Endothelial cell of umbilical vein (primary cell): ENCODE measurements at regions not wholly inside any gene's neighbourhood (a gene's known extent, or its start where the extent isn't known, plus 50 kb on each side); places are given as distances from the start of the nearest gene placed in this dataset.

ENCODE experiments used
- BruUV-seq: library from RNA; stranded (reverse); fragments of 400-500 nt; replicated peaks from 2 replicates; lab custom pipeline; 2021; lab: Mats Ljungman, UMichigan
- CTCF ChIA-PET: fragments of 300-600, 350-600 bp; sonication (Branson Sonifier 250); formaldehyde crosslinking; loops from one replicate; lab custom pipeline; 2021; ENCODE audit warnings: antibody characterized with exemption, inconsistent platforms; lab: Charles Lee
- POLR2A ChIA-PET: fragments of 300-600, 350-600 bp; sonication (Branson Sonifier 250); formaldehyde crosslinking; loops from one replicate; lab custom pipeline; 2021; ENCODE audit warnings: antibody characterized with exemption, inconsistent platforms; lab: Charles Lee
- DNase-seq: peaks from one replicate; pipeline ENCODE4 v3.0.0-alpha.2; 2011; ENCODE audit warnings: low read depth, low spot score
- FAIRE-seq: peaks from 2 replicates; lab custom pipeline; 2011; peaks lifted over from hg19 to GRCh38; lab: Jason Lieb, UNC
- H2AFZ ChIP-seq: 2 replicates; pipeline ENCODE4 v1.6.0; 2012; ENCODE audit warnings: low read depth, low read length, control low read depth, inconsistent platforms
- H3K27ac ChIP-seq: 2 replicates; pipeline ENCODE4 v1.5.1; 2011; ENCODE audit warnings: low read depth, mild to moderate bottlenecking, control low read depth, low read length, moderate library complexity; ENCODE audit not compliant: insufficient read depth
- H3K27me3 ChIP-seq, 2 experiments: 2 replicates each; pipeline versions ENCODE4 v1.6.0 to v1.6.1; 2011; ENCODE audit warnings: low read length in 2 of 2, mixed read lengths in 1 of 2; ENCODE audit not compliant: control insufficient read depth in 2 of 2, insufficient read depth in 2 of 2
- H3K36me3 ChIP-seq, 2 experiments: 2 replicates in 1 of 2; 3 replicates in 1 of 2; pipeline ENCODE4 v1.5.1; 2011; ENCODE audit warnings: low read length in 2 of 2, mild to moderate bottlenecking in 1 of 2, moderate library complexity in 1 of 2; ENCODE audit not compliant: control insufficient read depth in 2 of 2, insufficient read depth in 2 of 2; ENCODE audit errors: extremely low read depth in 1 of 2
- H3K4me1 ChIP-seq: 3 replicates; pipeline ENCODE4 v1.5.1; 2011; ENCODE audit warnings: mild to moderate bottlenecking, low read length; ENCODE audit not compliant: control insufficient read depth, insufficient read depth; ENCODE audit errors: extremely low read depth
- H3K4me2 ChIP-seq: 2 replicates; pipeline ENCODE4 v1.6.1; 2011; ENCODE audit warnings: low read length, control low read depth, mixed read lengths; ENCODE audit not compliant: insufficient read depth
- H3K4me3 ChIP-seq, 3 experiments: fragments of 200-600 bp in 1 of 3; sonication (generic), shearing (Covaris generic) in 1 of 3; replicated peaks in 1 of 3; 2 replicates each; pipeline ENCODE4 v1.5.1; 2011 to 2016; ENCODE audit warnings: control low read depth in 3 of 3, low read length in 3 of 3, mild to moderate bottlenecking in 2 of 3, inconsistent platforms in 1 of 3, low read depth in 1 of 3, moderate library complexity in 1 of 3; ENCODE audit not compliant: insufficient read depth in 1 of 3
- H3K79me2 ChIP-seq: 2 replicates; pipeline ENCODE4 v1.6.0; 2012; ENCODE audit warnings: low read length, inconsistent platforms; ENCODE audit not compliant: control insufficient read depth, insufficient read depth
- H3K9ac ChIP-seq: replicated peaks from 2 replicates; pipeline ENCODE3; 2011; ENCODE audit warnings: low read length, control low read depth; ENCODE audit not compliant: insufficient read depth; ENCODE audit errors: extremely low read depth
- H3K9me1 ChIP-seq: replicated peaks from 3 replicates; pipeline ENCODE4 v1.6.0; 2011; ENCODE audit warnings: mild to moderate bottlenecking, low read length; ENCODE audit not compliant: control insufficient read depth, insufficient read depth; ENCODE audit errors: extremely low read depth
- H3K9me3 ChIP-seq: replicated peaks from 2 replicates; pipeline ENCODE4 v1.5.1; 2012; ENCODE audit warnings: low read length, inconsistent platforms; ENCODE audit not compliant: control insufficient read depth, insufficient read depth
- H4K20me1 ChIP-seq: replicated peaks from 2 replicates; pipeline ENCODE3; 2011; ENCODE audit warnings: mild to moderate bottlenecking, low read length; ENCODE audit not compliant: control insufficient read depth, insufficient read depth; ENCODE audit errors: extremely low read depth
- CTCF ChIP-seq, 2 donors: IDR thresholded peaks; 1 replicate in 1 of 2; 2 replicates in 1 of 2; pipeline ENCODE4 v1.5.1; 2011; ENCODE audit warnings: low read length in 2 of 2, mild to moderate bottlenecking in 2 of 2, moderate library complexity in 2 of 2, control low read depth in 1 of 2, inconsistent platforms in 1 of 2, low read depth in 1 of 2; ENCODE audit not compliant: insufficient read depth in 1 of 2; ENCODE audit errors: extremely low read depth in 1 of 2
- EZH2 ChIP-seq: IDR thresholded peaks from 2 replicates; pipeline ENCODE4 v1.6.1; 2012; ENCODE audit warnings: borderline replicate concordance, low read depth, mild to moderate bottlenecking, moderate library complexity, low read length, inconsistent platforms; ENCODE audit not compliant: severe bottlenecking
- FOS ChIP-seq: IDR thresholded peaks from 2 replicates; pipeline ENCODE4 v1.6.1; 2011; ENCODE audit warnings: mild to moderate bottlenecking, low read length, moderate library complexity, borderline replicate concordance; ENCODE audit not compliant: insufficient read depth
- GATA2 ChIP-seq: IDR thresholded peaks from 2 replicates; pipeline ENCODE4 v1.7.0; 2011; ENCODE audit warnings: low read depth, mild to moderate bottlenecking, moderate library complexity, mixed read lengths, low read length; ENCODE audit not compliant: insufficient read length, insufficient read depth
- JUN ChIP-seq: IDR thresholded peaks from 2 replicates; pipeline ENCODE4 v1.6.1; 2011; ENCODE audit warnings: borderline replicate concordance, low read depth; ENCODE audit not compliant: insufficient read length, insufficient read depth
- MAX ChIP-seq: IDR thresholded peaks from 2 replicates; pipeline ENCODE4 v1.6.1; 2011; ENCODE audit not compliant: insufficient read depth, insufficient read length
- MYC ChIP-seq: IDR thresholded peaks from one replicate; pipeline ENCODE4 v1.6.1; 2011; ENCODE audit warnings: mild to moderate bottlenecking, low read depth, low read length
- POLR2A ChIP-seq: IDR thresholded peaks from 2 replicates; pipeline ENCODE4 v1.6.1; 2012; ENCODE audit warnings: low read depth, mild to moderate bottlenecking, control low read depth, low read length
- POLR2AphosphoS5 ChIP-seq: IDR thresholded peaks from 2 replicates; pipeline ENCODE4 v1.6.1; 2012; ENCODE audit warnings: low read depth, mild to moderate bottlenecking, control low read depth, low read length, moderate library complexity; ENCODE audit not compliant: insufficient read depth
- dilution Hi-C: fragments of 300-500 bp; cut with MboI; formaldehyde crosslinking; loops from one replicate; pipeline ENCODE4 v1.15.0; 2019; ENCODE audit warnings: low sequenced_read_pairs; ENCODE audit not compliant: extremely low pct_ligation_motif_present
- intact Hi-C: fragments of 100-400 bp; cut with micrococcal nuclease; formaldehyde crosslinking; loops from one replicate; pipeline ENCODE4 v1.10.0; 2022

- H3K9me3 ChIP-seq, result no peaks in the 10 kb centered on the region
- dilution Hi-C loops, result no loop called here
- H3K36me3 ChIP-seq, result no peaks in the 10 kb centered on the region
- no peaks in the 10 kb centered on the region for H3K4me1 ChIP-seq
- intact Hi-C loops, result no loop called here
- H2AFZ ChIP-seq, result no peak overlapping the region
- POLR2A ChIA-PET, result no interaction called here
- CTCF ChIA-PET, result no interaction called here
- no peak for DNase-seq
- no peaks in the 10 kb centered on the region for H3K9me1 ChIP-seq
- no peak overlapping the region for H3K4me3 ChIP-seq
- TF ChIP-seq EZH2, result no peak
- TF ChIP-seq CTCF (IDR thresholded peaks at IDR 0.05; ENCODE audit: extremely low read depth in 1 of 2, insufficient read depth in 1 of 2, low read depth in 1 of 2, low read length in 2 of 2), result no peak
- no peak for TF ChIP-seq MAX
- TF ChIP-seq MYC, result no peak
- no peak for TF ChIP-seq POLR2A
- no peak for TF ChIP-seq POLR2AphosphoS5
- TF ChIP-seq JUN, result no peak
- TF ChIP-seq GATA2, result no peak
- no peak for TF ChIP-seq FOS
- FAIRE-seq, result no peak
- H3K27ac ChIP-seq, result no peak overlapping the region
- no peaks in the 10 kb centered on the region for H4K20me1 ChIP-seq
- no peak overlapping the region for H3K4me2 ChIP-seq
- no peak overlapping the region for H3K9ac ChIP-seq
- no peaks in the 10 kb centered on the region for H3K79me2 ChIP-seq
- no peaks in the 10 kb centered on the region for H3K27me3 ChIP-seq
- no TSS peak for BruUV-seq
Measured at GRCh38 chr4:27678027-27678426, 817.4 kb downstream of the STIM2 start.
